Muscle layer of colon (tissue), 2 donors: ENCODE measurements at regions not wholly inside any gene's neighbourhood (a gene's known extent, or its start where the extent isn't known, plus 50 kb on each side); places are given as distances from the start of the nearest gene placed in this dataset.
"Not testable (repeated sequence)": the region's sequence is repeated elsewhere in the genome, so short reads cannot be mapped to it uniquely, and the experiment has no call there.

Experiments
- H3K27ac ChIP-seq: one replicate; pipeline ENCODE4 v1.7.0; 2013; ENCODE audit warnings: low read depth, mild to moderate bottlenecking, low read length, moderate library complexity
- H3K27me3 ChIP-seq, 2 donors: one replicate each; pipeline ENCODE4 v1.7.0; 2013; ENCODE audit warnings: low read length in 2 of 2, mild to moderate bottlenecking in 2 of 2; ENCODE audit not compliant: insufficient read depth in 2 of 2, control insufficient read depth in 1 of 2
- H3K36me3 ChIP-seq: one replicate; pipeline ENCODE4 v1.7.0; 2013; ENCODE audit warnings: mild to moderate bottlenecking, low read length; ENCODE audit not compliant: insufficient read depth
- H3K4me1 ChIP-seq: one replicate; pipeline ENCODE4 v1.7.0; 2013; ENCODE audit warnings: mild to moderate bottlenecking, low read length; ENCODE audit not compliant: insufficient read depth
- H3K4me3 ChIP-seq, 2 donors: one replicate each; pipeline ENCODE4 v1.7.0; 2013; ENCODE audit warnings: low read length in 2 of 2, low read depth in 1 of 2, mild to moderate bottlenecking in 1 of 2, moderate library complexity in 1 of 2
- H3K9ac ChIP-seq: one replicate; pipeline ENCODE4 v1.7.0; 2013; ENCODE audit warnings: low read length
- H3K9me3 ChIP-seq: one replicate; pipeline ENCODE4 v1.7.0; 2013; ENCODE audit warnings: mild to moderate bottlenecking, low read length
- donor health status: abdominal sarcoma.
- donor health status: Adenocarcinoma of cecum.

DNA sequence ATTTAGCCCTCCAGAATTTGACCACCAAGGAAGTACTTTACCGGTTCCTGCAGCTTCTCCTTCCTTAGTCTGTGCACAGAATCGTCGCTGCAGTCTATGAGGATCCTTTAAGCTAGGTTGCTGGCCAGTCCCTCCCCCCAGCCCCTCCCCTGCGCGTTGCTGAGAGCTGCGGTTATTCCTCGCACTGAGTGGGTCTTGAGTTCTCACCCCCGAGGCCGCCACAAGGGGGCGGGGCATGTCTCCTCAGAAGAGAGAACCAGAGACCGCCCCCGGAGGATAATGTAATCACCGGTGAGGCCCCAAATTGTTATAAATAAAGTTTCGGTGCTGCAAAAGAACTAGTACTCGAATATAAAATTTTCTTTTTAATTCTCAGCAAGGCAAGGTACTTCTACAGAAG, 1184.9 kb upstream of the CDH2 start:
- H3K9ac ChIP-seq, result no peak overlapping the region
- no peaks in the 10 kb centered on the region for H3K36me3 ChIP-seq
- no peak overlapping the region for H3K4me3 ChIP-seq
- H3K9me3 ChIP-seq, result no peaks in the 10 kb centered on the region
- no peaks in the 10 kb centered on the region for H3K4me1 ChIP-seq
- H3K27me3 ChIP-seq, result no peaks in the 10 kb centered on the region
- H3K27ac ChIP-seq, result no peak overlapping the region

DNA sequence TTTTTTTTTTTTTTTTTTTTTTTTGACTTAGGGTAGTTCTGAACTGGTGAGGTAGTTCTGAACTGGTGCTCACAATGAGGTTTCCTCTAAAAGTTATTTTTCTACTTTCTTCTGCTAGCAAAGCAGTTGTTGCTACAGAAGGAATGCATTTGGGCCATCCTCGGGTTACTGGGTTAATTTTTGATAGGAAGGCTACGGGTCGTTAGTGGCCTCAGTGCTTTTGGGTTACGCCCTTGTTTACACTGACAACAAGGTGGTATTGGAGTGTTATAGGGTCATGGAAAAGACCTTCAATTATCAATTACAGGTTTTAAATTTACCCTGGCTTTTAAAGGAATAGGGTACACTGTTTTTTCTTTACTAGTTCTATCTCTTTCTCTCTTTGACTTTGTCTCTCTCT, 1183.7 kb upstream of the CDH2 start:
- not testable (repeated sequence) for H3K9me3 ChIP-seq, H3K9ac ChIP-seq, H3K4me1 ChIP-seq, H3K27me3 ChIP-seq, H3K36me3 ChIP-seq, H3K27ac ChIP-seq, H3K4me3 ChIP-seq

DNA sequence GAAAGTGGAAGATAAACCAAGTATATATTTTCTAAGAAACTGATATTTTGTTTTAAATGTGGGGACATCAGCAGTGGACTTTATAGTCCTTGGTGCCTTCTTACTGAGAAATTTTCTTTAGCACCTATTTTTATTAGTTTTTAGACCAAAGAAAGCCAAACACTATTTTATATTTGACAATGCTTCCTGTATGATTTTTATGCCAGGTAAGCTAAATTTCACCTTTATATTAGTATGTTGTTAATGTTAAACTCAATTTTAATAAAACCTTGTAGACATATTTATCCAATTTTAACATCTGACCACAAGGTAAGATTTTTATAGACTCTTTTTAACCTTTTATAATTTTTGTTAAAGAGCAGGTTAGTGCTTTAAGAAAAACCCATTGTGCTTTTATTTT, 1182.3 kb upstream of the CDH2 start:
- not testable (repeated sequence) for H3K27ac ChIP-seq, H3K9ac ChIP-seq, H3K4me1 ChIP-seq, H3K4me3 ChIP-seq, H3K36me3 ChIP-seq, H3K9me3 ChIP-seq, H3K27me3 ChIP-seq

DNA sequence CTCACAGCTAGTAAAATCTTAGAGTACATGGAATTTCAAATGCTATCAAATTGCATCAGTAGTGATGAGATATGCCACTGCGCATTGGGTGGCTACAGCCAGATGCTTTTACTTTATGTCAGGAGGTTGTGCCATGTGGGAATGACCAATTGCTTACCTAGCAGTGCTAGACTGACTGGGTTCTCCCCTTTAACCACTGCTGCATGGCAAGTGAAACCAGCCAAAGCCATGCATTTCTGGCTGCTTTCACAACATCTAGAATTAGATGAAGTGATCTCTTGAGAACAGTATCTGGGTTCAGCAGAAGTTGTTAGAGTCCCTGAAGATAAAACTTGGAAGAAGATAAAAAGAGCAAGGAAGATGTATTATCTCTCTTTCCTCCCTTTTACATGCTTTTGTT, 1174.2 kb upstream of the CDH2 start:
- H3K9ac ChIP-seq, result no peak overlapping the region
- H3K4me1 ChIP-seq, result no peaks in the 10 kb centered on the region
- H3K27me3 ChIP-seq, result no peaks in the 10 kb centered on the region
- no peaks in the 10 kb centered on the region for H3K36me3 ChIP-seq
- H3K9me3 ChIP-seq, result no peaks in the 10 kb centered on the region
- no peak overlapping the region for H3K27ac ChIP-seq
- no peak overlapping the region for H3K4me3 ChIP-seq

DNA sequence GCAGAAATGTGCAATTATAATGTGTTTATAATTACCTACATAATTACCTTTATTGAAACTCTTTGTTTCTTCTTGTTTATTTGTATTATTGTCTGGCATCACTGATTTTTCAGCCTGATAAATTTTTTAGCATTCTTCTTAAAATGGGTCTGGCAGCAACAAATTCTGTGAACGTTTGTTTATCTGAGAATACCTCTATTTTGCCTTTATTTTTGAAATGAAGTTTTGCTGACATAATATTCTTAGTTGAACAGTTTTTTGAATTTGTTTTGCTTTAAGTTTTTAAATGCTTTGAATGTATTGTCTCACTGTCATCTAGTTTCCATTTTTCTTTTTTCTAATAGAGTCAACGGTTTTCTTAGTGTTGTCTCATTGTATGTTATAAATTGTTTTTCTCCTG, 1152.0 kb upstream of the CDH2 start:
- Histone ChIP-seq H3K4me3 (no peak overlapping the region), H3K27me3 (no peaks in the 10 kb centered on the region), H3K9me3 (no peaks in the 10 kb centered on the region), H3K27ac (no peak overlapping the region), H3K4me1 (no peaks in the 10 kb centered on the region), H3K9ac (no peak overlapping the region), H3K36me3 (no peaks in the 10 kb centered on the region)

DNA sequence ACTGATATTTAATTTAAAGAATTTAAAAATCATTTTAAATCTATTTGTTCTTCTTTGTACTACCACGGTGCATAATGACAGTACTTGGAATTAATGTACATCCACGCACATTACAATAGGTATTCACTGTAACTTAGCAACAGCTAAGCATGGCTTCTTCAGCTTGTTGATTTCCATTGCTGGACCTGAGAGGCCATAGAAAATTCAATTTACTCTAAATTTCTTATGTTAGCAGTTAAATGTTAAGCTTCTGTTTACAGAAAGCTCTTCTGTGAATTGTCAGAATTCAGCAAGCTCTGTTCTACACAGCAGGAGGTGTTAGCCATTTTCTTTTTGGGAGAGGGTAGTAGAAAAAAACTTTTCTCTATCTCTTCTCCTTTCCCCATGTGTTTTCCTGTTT, 1149.3 kb upstream of the CDH2 start:
- no peaks in the 10 kb centered on the region for H3K9me3 ChIP-seq
- no peak overlapping the region for H3K4me3 ChIP-seq
- H3K4me1 ChIP-seq, result no peaks in the 10 kb centered on the region
- H3K27ac ChIP-seq, result no peak overlapping the region
- H3K9ac ChIP-seq, result no peak overlapping the region
- H3K36me3 ChIP-seq, result no peaks in the 10 kb centered on the region
- H3K27me3 ChIP-seq, result no peaks in the 10 kb centered on the region

DNA sequence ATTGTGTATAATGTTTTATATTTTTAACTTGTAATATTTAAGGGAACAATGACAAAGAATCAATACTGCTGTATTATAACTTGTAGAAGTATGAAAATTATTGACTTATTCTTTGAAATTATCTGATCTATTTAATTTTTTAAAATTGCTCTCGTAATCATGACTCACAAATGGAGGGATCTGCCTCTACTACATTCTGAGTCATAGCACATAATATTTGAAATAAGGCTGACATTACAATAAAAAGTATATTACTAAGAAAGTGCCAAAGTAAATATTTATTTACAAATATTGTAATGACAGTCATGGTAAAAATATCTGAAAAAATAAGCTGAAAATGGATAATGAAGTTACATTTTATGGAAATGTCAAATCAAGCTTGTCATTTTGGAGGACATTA, 1144.6 kb upstream of the CDH2 start:
- no peak overlapping the region for H3K27ac ChIP-seq
- no peak overlapping the region for H3K4me3 ChIP-seq
- no peaks in the 10 kb centered on the region for H3K27me3 ChIP-seq
- H3K4me1 ChIP-seq, result no peaks in the 10 kb centered on the region
- H3K36me3 ChIP-seq, result no peaks in the 10 kb centered on the region
- no peak overlapping the region for H3K9ac ChIP-seq
- H3K9me3 ChIP-seq, result no peaks in the 10 kb centered on the region

DNA sequence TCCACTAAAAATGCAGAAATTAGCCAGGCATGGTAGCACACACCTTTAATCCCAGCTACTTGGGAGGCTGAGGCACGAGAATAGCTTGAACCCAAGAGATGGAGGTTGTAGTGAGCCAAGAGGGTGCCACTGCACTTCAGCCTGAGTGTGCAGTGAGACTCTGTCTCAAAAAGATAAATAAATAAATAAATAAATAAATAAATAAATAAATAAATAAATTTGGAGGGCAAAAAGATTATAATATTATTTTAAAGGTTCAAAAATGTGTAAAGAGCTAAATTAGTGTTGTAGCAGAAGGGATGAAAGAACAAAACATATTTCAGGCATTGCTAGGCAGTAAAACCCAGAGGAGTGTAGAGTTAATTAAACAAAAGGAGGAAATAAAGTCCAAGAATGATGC, 1136.4 kb upstream of the CDH2 start:
- Histone ChIP-seq H3K9me3 (no peaks in the 10 kb centered on the region), H3K4me1 (no peaks in the 10 kb centered on the region), H3K27me3 (no peaks in the 10 kb centered on the region), H3K36me3 (no peaks in the 10 kb centered on the region), H3K9ac (no peak overlapping the region), H3K4me3 (no peak overlapping the region), H3K27ac (no peak overlapping the region)

DNA sequence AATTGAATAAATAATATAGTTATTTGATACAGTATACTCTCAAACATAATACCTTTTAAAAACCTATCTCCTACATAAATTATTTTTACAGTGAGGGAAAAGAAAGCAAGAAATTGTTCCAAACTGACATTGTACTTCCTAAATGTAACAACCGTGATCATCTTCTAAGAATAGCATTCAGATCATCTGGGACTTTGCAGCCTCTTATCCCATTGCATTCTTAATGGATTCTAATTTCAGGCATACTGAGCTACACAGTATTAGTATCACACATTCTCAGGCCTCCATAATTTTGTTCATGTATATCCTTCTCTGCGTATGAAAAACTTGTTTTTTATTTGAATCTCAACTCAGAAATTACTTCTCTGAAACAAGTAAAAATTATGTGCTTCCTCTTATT, 1134.7 kb upstream of the CDH2 start:
- Histone ChIP-seq H3K9ac (no peak overlapping the region), H3K27ac (no peak overlapping the region), H3K4me3 (no peak overlapping the region), H3K9me3 (no peaks in the 10 kb centered on the region), H3K36me3 (no peaks in the 10 kb centered on the region), H3K27me3 (no peaks in the 10 kb centered on the region), H3K4me1 (no peaks in the 10 kb centered on the region)

DNA sequence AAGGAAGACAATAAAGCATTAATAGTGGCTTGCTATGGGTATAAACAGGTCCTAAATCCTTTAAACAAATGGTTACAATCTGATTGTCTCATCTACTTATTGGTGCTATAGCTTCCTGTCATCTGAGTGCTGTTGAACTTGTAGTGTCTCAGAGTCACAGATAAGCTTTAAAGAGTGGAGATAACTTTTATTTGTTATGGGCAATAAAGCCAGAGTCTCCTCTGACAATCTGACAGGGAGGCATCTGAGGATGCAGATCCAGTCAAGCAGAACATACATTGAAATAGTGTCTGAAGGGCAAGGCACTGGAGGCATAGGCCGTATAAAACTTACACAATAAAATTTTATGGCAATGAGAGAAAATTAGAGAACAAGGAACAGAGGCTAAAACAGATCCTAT, 1132.4 kb upstream of the CDH2 start:
- H3K4me1 ChIP-seq, result no peaks in the 10 kb centered on the region
- H3K4me3 ChIP-seq, result no peak overlapping the region
- H3K27ac ChIP-seq, result no peak overlapping the region
- no peaks in the 10 kb centered on the region for H3K9me3 ChIP-seq
- H3K27me3 ChIP-seq, result no peaks in the 10 kb centered on the region
- H3K36me3 ChIP-seq, result no peaks in the 10 kb centered on the region
- no peak overlapping the region for H3K9ac ChIP-seq

DNA sequence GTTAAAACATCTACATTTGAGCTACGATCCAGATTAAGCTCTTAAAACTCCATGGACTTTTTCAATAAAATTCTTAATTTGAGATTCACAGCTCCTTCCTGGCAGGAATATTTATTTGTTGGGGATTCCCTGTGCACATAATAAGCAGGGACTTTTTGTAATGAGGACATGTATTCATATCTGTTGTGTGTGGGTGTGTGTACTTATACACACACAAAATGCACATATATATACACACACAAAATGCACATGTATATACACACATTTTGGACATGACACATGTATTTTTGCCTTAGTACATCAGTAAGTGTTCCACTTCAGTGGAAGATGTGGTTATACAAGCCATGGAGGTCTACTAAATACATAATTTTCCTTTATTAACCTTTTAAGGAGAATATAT, 1131.1 kb upstream of the CDH2 start:
- no peak overlapping the region for H3K4me3 ChIP-seq
- H3K9ac ChIP-seq, result no peak overlapping the region
- H3K27me3 ChIP-seq, result no peaks in the 10 kb centered on the region
- no peaks in the 10 kb centered on the region for H3K36me3 ChIP-seq
- no peak overlapping the region for H3K27ac ChIP-seq
- no peaks in the 10 kb centered on the region for H3K9me3 ChIP-seq
- H3K4me1 ChIP-seq, result no peaks in the 10 kb centered on the region

DNA sequence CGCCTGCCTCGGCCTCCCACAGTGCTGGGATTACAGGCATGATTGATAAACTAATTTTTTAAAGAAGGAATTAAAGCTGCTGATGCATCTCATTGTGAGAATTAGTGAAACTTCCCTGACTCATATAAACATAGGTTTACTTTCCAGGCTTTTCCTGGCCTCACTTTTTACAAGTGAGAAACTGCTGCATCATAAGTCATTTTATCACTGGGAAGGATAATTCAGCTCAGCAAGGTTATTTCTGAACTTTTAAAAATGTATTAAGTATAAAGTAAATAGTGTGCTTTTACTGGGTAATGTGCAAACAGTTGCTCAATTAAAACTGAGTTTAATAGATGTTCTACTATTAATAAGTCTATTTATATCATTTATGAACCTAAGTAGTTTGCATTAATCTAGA, 1130.3 kb upstream of the CDH2 start:
- Histone ChIP-seq H3K27me3 (no peaks in the 10 kb centered on the region), H3K27ac (no peak overlapping the region), H3K4me1 (no peaks in the 10 kb centered on the region), H3K9me3 (no peaks in the 10 kb centered on the region), H3K4me3 (no peak overlapping the region), H3K9ac (no peak overlapping the region), H3K36me3 (no peaks in the 10 kb centered on the region)

DNA sequence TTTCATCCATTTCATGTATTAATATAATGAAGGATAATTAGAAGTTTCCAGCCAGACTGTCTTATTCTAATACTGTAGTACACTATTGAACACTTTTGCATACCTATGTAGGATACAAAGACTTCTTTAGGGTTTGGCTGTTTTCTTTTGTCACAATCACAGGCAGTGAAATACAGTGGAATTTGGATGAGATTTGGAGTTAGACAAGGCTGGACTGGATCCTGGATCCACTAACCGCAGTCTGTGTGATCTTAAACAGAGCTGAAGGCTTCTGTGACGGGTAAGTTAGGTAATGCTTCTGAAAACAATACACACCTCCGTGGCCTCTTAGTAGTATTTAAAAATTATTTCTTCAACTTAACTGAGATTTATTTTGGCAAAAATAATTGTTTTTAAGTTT, 1128.6 kb upstream of the CDH2 start:
- no peak overlapping the region for H3K4me3 ChIP-seq
- H3K9me3 ChIP-seq, result no peaks in the 10 kb centered on the region
- no peak overlapping the region for H3K27ac ChIP-seq
- no peak overlapping the region for H3K9ac ChIP-seq
- H3K36me3 ChIP-seq, result no peaks in the 10 kb centered on the region
- H3K27me3 ChIP-seq, result no peaks in the 10 kb centered on the region
- no peaks in the 10 kb centered on the region for H3K4me1 ChIP-seq
